T-helper 17 cell (primary cell): ENCODE measurements at regions not wholly inside any gene's neighbourhood (a gene's known extent, or its start where the extent isn't known, plus 50 kb on each side); places are given as distances from the start of the nearest gene placed in this dataset.

Source experiments
- ATAC-seq: fragments of 150-1000 bp; cut with Tn5 transposase; 2 replicates; pipeline ENCODE4 v1.10.0; 2021; ENCODE audit warnings: mild to moderate bottlenecking, moderate library complexity
- DNase-seq, 3 donors: peaks; one replicate each; pipeline versions ENCODE4 v3.0.0 to v3.0.0-alpha.2; 2020 to 2021
- H3K9me3 ChIP-seq: one replicate; pipeline ENCODE4 v1.7.0; 2013; ENCODE audit warnings: low read length, mild to moderate bottlenecking; ENCODE audit not compliant: control insufficient read depth, poor library complexity, severe bottlenecking
- H3K27ac Mint-ChIP-seq: one replicate; pipeline ENCODE4 v1.8.0; 2022; ENCODE audit warnings: mild to moderate bottlenecking, moderate library complexity, mixed read lengths
- H3K27me3 Mint-ChIP-seq: one replicate; pipeline ENCODE4 v1.8.0; 2022; ENCODE audit warnings: mixed read lengths
- H3K36me3 Mint-ChIP-seq: one replicate; pipeline ENCODE4 v1.8.0; 2022; ENCODE audit warnings: low read depth, mixed read lengths
- H3K4me1 Mint-ChIP-seq: one replicate; pipeline ENCODE4 v1.8.0; 2022; ENCODE audit warnings: mild to moderate bottlenecking, mixed read lengths
- H3K4me3 Mint-ChIP-seq: one replicate; pipeline ENCODE4 v1.8.0; 2022; ENCODE audit warnings: mild to moderate bottlenecking, moderate library complexity, mixed read lengths

DNA sequence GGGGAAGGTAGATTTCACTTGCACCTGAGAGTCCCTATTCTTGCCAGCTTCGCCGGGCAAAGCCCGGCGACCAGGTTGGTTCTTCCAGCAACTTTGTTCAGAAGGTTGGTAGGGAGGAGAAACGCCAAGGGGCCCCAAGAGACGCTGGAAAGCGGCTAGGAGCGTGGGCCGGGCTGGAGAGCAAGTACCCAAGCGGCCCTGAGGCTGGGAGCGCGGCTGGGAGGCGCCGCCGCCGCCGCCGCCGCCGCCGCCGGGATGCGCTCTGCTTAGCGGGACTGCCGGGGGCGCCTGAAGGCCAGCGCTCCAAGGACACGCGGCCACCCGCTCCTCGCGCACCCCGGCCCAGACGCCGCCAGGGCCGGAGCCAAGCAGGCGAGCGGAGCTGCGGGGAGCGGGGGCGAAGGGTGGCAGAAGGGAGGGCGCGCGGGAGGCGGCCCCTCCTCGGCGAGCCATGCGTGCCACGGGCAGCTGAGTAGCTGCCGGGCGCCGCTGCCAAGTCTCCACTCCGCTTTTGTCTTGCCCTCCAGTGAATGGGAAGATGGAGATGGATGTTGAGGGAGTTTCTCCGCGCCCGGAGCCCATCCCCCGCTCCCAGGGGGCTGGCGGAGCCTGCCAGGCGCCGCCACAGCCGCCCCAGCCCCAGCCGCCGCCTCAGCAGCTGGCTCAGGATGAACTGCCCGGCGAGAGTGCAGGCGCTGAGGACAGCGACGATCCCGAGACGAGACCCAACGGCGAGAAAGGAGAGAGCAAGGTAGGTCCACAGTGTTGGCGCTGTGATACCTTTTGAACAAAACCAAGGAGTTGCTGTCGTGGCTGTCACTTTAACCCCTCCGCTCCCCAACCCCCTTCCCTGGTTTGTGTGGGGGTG, 227.4 kb upstream of the AZI2 start:
- DNase-seq (no peak), ATAC-seq (no peak)
- peaks cover 4% of the 10 kb centered on the region for H3K4me1 Mint-ChIP-seq
- peaks cover 47% of the 10 kb centered on the region for H3K27me3 Mint-ChIP-seq
- no peak overlapping the region for H3K4me3 Mint-ChIP-seq
- peaks cover 2% of the 10 kb centered on the region for H3K36me3 Mint-ChIP-seq
- H3K27ac Mint-ChIP-seq, result no peak overlapping the region
- H3K9me3 ChIP-seq, result no peaks in the 10 kb centered on the region

DNA sequence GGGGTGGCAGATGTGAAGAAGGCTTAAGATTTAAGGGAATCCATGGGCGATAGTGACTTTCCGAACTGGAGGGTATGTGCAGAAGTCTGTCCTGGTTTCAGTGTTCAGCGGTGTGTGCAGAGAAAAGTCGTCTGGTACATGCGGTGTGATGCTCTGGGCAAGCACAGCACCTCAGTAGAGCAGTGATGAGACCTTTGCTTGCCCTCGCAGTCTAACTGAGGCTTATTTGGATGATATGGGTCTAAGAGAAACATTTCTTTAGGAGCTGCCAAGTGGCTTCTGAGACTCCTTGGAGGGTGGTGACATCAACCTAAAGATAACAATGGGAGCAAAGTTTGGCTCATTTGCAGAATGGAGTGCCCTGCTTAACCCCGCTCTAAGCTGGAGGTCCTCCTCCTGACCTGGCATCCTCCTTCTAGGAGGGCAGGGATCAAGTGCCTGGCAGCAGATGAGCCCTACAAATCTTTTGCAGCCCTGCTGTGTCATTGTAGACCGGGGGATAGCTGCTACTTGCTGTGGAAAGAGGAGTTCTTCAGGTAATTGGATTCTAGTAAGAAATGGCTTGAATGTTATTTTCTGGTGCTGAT, 228.1 kb upstream of the AZI2 start:
- Mint-ChIP-seq H3K4me3 (peak overlapping the region; percentile 10), H3K27me3 (peaks cover 47% of the 10 kb centered on the region), H3K36me3 (peaks cover 2% of the 10 kb centered on the region), H3K4me1 (peaks cover 4% of the 10 kb centered on the region), H3K27ac (no peak overlapping the region)
- no peak for ATAC-seq
- DNase-seq, result no peak
- H3K9me3 ChIP-seq, result no peaks in the 10 kb centered on the region

DNA sequence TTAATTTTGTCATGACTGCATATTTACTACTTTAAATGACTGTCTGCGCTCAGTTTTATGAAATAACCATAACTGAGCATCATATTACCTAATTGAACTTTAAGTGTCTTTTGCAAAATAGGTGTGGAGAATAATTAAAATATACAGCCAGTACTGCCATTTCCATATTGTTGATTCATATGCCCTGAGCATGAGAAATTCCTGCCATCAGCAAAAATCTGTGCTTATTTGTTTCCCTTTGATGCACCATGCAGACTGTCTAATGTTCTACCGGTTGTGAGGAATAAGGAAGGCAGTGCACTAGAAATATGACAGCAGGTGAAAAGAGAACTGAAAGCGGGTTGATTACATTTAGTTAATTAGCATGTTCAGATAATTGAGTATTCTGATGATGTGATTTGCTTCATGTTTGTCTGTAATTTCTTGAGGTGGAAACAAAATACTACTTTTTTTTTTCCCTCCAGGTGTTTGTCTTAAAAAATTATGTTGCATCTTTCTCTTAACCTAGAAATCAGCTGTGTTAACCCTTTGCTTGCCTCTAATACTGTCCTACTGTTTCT, 229.4 kb upstream of the AZI2 start:
- H3K27ac Mint-ChIP-seq, result no peak overlapping the region
- H3K36me3 Mint-ChIP-seq, result peaks cover 2% of the 10 kb centered on the region
- peaks cover 4% of the 10 kb centered on the region for H3K4me1 Mint-ChIP-seq
- DNase-seq (no peak), ATAC-seq (no peak)
- H3K9me3 ChIP-seq, result no peaks in the 10 kb centered on the region
- H3K4me3 Mint-ChIP-seq, result no peak overlapping the region
- H3K27me3 Mint-ChIP-seq, result peaks cover 44% of the 10 kb centered on the region

DNA sequence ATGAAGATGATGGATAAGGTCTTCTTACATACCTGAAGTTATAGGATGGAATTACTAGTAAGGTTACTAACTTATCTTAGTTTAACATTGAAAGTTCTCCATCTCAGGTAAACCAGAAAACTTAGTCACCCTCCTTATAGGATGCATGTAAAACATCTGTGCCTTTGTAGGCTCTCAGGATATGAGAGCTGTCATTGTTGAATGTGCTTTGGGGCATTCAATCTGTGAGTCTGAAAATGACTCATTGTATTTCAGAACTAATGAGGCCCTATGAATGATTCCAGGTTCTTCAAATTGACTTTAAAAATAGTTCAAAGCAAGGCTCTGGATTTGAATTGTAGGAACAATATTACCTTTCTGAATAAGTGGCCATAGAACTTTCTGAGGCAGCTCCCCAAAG, 237.7 kb upstream of the AZI2 start:
- Mint-ChIP-seq H3K4me3 (no peak overlapping the region), H3K27ac (no peak overlapping the region), H3K27me3 (peaks cover 7% of the 10 kb centered on the region), H3K4me1 (no peaks in the 10 kb centered on the region), H3K36me3 (no peaks in the 10 kb centered on the region)
- no peaks in the 10 kb centered on the region for H3K9me3 ChIP-seq
- ATAC-seq (no peak), DNase-seq (no peak)

DNA sequence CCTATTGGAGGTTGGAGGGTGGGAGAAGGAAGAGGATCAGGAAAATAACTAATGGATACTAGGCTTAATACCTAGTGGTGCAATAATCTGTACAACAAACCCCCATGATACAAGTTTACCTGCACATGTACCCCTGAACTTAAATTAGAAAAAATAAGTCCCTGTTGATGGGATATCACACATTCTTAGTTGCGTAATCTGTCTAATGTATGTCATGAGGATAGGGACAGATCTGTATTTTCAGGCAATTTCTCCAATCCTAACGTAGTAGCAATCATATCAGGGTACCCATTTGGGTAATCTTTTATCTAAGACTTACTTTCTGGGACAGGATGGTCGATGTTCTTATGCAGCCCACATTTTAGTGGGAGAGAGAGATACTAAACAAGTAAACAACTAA, 239.1 kb upstream of the AZI2 start:
- DNase-seq (no peak), ATAC-seq (no peak)
- no peaks in the 10 kb centered on the region for H3K36me3 Mint-ChIP-seq
- H3K4me3 Mint-ChIP-seq, result no peak overlapping the region
- peaks cover 7% of the 10 kb centered on the region for H3K27me3 Mint-ChIP-seq
- no peaks in the 10 kb centered on the region for H3K4me1 Mint-ChIP-seq
- no peaks in the 10 kb centered on the region for H3K9me3 ChIP-seq
- H3K27ac Mint-ChIP-seq, result no peak overlapping the region

DNA sequence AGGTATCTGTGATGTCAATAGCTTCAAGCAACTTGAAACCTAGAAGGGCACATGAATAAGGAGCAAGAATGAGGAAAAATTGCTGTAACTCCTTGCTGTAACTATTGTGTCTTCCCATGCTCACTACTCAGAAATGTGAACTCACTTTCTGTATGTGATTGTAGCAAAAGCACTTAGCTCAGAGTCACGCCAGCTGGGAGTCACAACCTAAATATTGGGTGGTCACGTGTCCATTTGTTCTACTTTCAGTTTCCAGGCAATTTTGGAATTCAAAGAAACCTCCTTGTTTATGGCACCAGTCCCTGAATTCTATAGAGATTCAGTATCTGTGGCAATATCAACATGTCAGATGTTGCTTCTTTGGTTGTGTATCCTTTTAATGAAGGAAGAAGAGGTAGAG, 241.6 kb upstream of the AZI2 start:
- peaks cover 4% of the 10 kb centered on the region for H3K27me3 Mint-ChIP-seq
- H3K9me3 ChIP-seq, result no peaks in the 10 kb centered on the region
- H3K27ac Mint-ChIP-seq, result no peak overlapping the region
- H3K4me3 Mint-ChIP-seq, result no peak overlapping the region
- no peaks in the 10 kb centered on the region for H3K4me1 Mint-ChIP-seq
- ATAC-seq, result no peak
- DNase-seq, result no peak
- H3K36me3 Mint-ChIP-seq, result no peaks in the 10 kb centered on the region

DNA sequence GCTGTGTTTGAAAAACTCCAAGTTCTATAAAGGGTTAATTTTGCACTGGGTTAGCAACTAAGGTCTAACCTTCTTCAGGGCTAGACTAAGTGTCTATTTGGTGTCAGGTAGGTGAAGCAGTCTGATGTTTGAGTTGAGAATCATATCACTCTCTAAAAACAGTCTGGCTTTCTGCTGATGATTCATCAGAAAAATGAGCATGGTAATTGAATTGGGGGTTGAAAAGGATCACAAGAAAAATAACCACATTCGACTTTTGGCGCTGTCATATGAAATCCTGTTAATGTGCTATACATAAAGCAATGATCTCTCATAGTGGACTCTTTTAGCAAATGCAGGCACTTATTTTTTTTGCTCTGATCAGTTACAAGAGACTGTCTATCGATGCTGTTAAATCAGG, 242.2 kb upstream of the AZI2 start:
- H3K27me3 Mint-ChIP-seq, result no peaks in the 10 kb centered on the region
- no peak overlapping the region for H3K27ac Mint-ChIP-seq
- no peaks in the 10 kb centered on the region for H3K36me3 Mint-ChIP-seq
- no peak overlapping the region for H3K4me3 Mint-ChIP-seq
- no peaks in the 10 kb centered on the region for H3K4me1 Mint-ChIP-seq
- H3K9me3 ChIP-seq, result no peaks in the 10 kb centered on the region
- ATAC-seq, result no peak
- no peak for DNase-seq

DNA sequence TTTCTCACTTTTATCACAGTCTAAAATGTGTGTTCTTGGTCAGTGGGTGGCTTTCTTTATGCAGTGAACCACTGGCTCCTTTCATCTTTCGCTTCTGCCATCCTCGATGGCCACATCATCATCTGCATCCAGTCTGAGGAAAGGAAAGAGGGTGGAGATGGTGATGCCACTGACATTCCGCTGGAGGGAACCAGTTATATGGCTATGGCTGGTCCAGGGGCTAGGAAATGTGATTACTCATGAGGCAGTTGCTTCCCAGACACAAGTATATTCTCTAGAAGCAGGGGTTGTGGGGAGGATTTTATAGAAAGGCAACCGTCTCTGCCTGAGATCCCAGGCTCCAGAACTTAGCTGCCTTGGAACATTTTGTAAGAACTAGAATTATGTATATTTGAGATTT, 246.7 kb upstream of the AZI2 start:
- no peaks in the 10 kb centered on the region for H3K36me3 Mint-ChIP-seq

DNA sequence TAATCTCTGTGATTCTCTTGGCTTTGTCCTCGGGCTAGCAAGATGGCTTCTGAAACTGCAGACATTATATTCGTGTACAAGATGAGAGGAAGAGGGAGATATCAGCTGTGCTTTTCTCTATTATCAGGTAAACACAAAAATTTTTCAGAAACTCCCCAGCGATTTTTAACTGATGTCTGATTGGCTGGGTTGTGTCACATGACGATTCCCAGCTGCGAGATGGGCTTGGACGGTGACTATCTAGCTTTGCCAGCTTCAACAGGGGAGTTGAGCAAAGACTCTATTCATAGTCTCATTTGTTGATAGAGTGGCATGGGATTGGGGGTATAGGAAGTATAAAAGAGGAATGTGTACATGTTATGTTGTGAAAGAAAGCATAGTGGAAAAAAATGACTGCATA, 248.8 kb upstream of the AZI2 start:
- H3K27ac Mint-ChIP-seq, result no peak overlapping the region
- no peak overlapping the region for H3K4me3 Mint-ChIP-seq
- H3K36me3 Mint-ChIP-seq, result no peaks in the 10 kb centered on the region
- DNase-seq (no peak), ATAC-seq (no peak)
- no peaks in the 10 kb centered on the region for H3K27me3 Mint-ChIP-seq
- no peaks in the 10 kb centered on the region for H3K9me3 ChIP-seq
- H3K4me1 Mint-ChIP-seq, result no peaks in the 10 kb centered on the region

More for the DNA sequence above, 246.7 kb upstream of the AZI2 start:
- no peaks in the 10 kb centered on the region for H3K27me3 Mint-ChIP-seq
- no peaks in the 10 kb centered on the region for H3K4me1 Mint-ChIP-seq
- H3K4me3 Mint-ChIP-seq, result no peak overlapping the region
- no peak for DNase-seq
- H3K9me3 ChIP-seq, result no peaks in the 10 kb centered on the region
- no peak for ATAC-seq
- H3K27ac Mint-ChIP-seq, result no peak overlapping the region

DNA sequence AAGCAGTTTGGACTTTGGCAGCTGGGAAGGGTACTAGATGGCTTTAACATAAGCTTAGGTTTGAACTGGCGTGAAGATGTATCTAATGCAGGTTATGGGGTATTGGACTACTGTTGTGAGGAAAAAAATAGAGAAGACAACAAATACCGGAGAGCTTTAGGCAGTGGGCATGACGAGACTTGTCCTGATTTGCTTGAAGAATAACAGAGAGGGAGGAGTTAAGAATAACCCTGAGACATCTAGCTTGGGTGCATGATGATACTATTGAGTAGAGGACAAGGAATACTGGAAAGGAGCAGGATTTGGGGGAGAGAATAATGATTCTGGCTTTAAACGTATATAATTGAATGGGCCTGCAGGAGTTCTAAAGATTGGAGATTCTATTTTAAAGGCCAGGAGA, 249.5 kb upstream of the AZI2 start:
- H3K9me3 ChIP-seq, result no peaks in the 10 kb centered on the region
- H3K4me1 Mint-ChIP-seq, result no peaks in the 10 kb centered on the region
- H3K27ac Mint-ChIP-seq, result no peak overlapping the region
- ATAC-seq (no peak), DNase-seq (no peak)
- no peaks in the 10 kb centered on the region for H3K36me3 Mint-ChIP-seq
- no peaks in the 10 kb centered on the region for H3K27me3 Mint-ChIP-seq
- H3K4me3 Mint-ChIP-seq, result no peak overlapping the region

DNA sequence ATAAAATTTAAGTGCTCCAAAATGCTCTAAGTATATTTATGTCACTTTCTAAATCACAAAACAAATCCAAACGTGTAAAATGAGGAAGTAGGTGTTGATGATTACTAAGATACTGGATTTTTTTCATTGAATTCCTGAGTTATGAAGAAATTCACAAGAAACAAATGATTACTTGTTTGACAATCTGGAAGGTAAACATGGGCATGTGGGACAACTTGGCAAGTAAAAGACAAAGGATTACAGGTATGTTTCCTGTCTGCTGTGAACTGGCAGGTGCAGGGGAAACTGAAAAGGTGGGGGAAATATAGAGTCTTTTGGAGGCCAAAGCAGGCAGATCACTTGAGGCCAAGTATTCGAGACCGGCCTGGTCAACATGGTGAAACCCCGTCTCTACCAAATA, 252.7 kb upstream of the AZI2 start:
- Mint-ChIP-seq H3K27me3 (no peaks in the 10 kb centered on the region), H3K36me3 (no peaks in the 10 kb centered on the region), H3K4me1 (no peaks in the 10 kb centered on the region), H3K4me3 (no peak overlapping the region), H3K27ac (no peak overlapping the region)
- ATAC-seq, result no peak
- no peak for DNase-seq
- H3K9me3 ChIP-seq, result no peaks in the 10 kb centered on the region

DNA sequence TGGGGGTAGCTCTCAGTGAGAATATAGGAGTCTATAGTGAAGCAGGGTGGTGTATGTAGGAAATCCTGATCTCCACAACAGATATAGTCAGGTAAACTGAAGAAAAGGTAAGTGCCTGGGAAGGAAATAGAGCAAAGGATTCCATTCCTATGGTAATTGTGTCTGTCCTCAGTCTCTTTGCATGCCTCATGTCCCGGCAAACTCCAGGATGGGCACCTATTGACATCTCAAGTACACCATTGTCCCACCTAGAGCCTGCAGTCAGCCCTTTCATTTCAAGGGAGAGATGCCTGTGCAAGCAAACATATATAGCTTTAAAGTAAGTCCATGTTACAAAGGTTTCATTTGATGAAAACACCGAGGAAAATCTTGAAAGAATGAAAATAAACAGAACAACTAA, 257.7 kb upstream of the AZI2 start:
- no peak overlapping the region for H3K4me3 Mint-ChIP-seq
- no peaks in the 10 kb centered on the region for H3K36me3 Mint-ChIP-seq
- DNase-seq, result no peak
- ATAC-seq, result no peak
- H3K4me1 Mint-ChIP-seq, result no peaks in the 10 kb centered on the region
- no peaks in the 10 kb centered on the region for H3K27me3 Mint-ChIP-seq
- H3K9me3 ChIP-seq, result no peaks in the 10 kb centered on the region
- H3K27ac Mint-ChIP-seq, result no peak overlapping the region

DNA sequence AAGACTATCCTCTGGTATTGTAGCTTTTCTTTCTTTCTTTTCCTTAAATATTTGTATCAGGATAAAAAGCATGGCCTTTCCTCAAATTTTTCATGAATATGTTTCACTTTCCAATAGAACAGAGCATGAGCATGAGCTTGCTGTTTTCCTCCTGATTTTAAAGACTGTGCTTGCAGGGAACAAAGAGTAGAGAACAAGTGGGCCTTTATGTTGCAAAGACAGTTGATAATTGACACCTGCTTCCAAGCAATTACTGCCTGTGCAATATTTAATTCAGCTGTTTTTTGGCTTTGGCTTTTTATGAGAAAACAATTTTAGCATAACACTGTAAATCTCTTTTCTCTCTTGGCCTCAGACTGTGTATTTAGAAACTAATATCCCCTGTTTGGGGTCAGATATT, 263.6 kb upstream of the AZI2 start:
- ATAC-seq (no peak), DNase-seq (no peak)
- no peak overlapping the region for H3K27ac Mint-ChIP-seq
- H3K27me3 Mint-ChIP-seq, result no peaks in the 10 kb centered on the region
- no peaks in the 10 kb centered on the region for H3K9me3 ChIP-seq
- no peaks in the 10 kb centered on the region for H3K4me1 Mint-ChIP-seq
- no peak overlapping the region for H3K4me3 Mint-ChIP-seq
- H3K36me3 Mint-ChIP-seq, result no peaks in the 10 kb centered on the region
